IPS-18a (cell line): ENCODE measurements at regions not wholly inside any gene's neighbourhood (a gene's known extent, or its start where the extent isn't known, plus 50 kb on each side); places are given as distances from the start of the nearest gene placed in this dataset.

Source experiments
- H3K27ac ChIP-seq: one replicate; pipeline ENCODE4 v1.5.1; 2013; ENCODE audit warnings: low read length
- H3K27me3 ChIP-seq: one replicate; pipeline ENCODE4 v1.6.1; 2013; ENCODE audit warnings: mild to moderate bottlenecking, low read length; ENCODE audit not compliant: control insufficient read depth, insufficient read depth
- H3K36me3 ChIP-seq: one replicate; pipeline ENCODE4 v1.6.1; 2013; ENCODE audit warnings: low read depth, low read length; ENCODE audit not compliant: control insufficient read depth
- H3K4me1 ChIP-seq: one replicate; pipeline ENCODE4 v1.6.1; 2013; ENCODE audit warnings: low read depth, low read length; ENCODE audit not compliant: control insufficient read depth
- H3K4me3 ChIP-seq: one replicate; pipeline ENCODE4 v1.5.1; 2013; ENCODE audit warnings: low read length
- H3K9ac ChIP-seq: one replicate; pipeline ENCODE4 v1.6.1; 2013; ENCODE audit warnings: mild to moderate bottlenecking, low read length, moderate library complexity
- H3K9me3 ChIP-seq: one replicate; pipeline ENCODE4 v1.6.1; 2013; ENCODE audit warnings: low read depth, low read length; ENCODE audit not compliant: control insufficient read depth

DNA sequence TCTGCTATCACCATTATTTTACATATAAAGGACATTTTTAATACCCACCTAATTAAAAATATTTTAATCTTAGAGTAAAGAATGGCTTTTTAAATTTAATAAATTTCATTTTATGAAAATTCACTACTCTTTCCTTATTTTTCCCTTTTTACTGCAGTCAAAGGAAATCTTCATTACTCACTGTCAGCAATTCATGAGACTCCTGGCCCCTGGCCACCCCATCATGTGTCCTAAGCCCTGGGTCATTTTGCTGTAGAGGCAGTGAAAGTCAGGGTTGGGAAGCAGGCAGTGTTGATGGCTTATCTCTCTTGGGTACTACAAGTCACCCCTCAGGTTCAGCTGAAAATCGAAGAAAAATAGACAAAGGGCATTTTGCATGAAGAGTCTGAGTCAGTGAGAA, 468.6 kb upstream of the CCL2 start:
- Histone ChIP-seq H3K27me3 (no peaks in the 10 kb centered on the region), H3K9ac (no peak overlapping the region), H3K27ac (no peak overlapping the region), H3K36me3 (no peaks in the 10 kb centered on the region), H3K4me3 (no peak overlapping the region), H3K4me1 (no peaks in the 10 kb centered on the region), H3K9me3 (no peaks in the 10 kb centered on the region)

DNA sequence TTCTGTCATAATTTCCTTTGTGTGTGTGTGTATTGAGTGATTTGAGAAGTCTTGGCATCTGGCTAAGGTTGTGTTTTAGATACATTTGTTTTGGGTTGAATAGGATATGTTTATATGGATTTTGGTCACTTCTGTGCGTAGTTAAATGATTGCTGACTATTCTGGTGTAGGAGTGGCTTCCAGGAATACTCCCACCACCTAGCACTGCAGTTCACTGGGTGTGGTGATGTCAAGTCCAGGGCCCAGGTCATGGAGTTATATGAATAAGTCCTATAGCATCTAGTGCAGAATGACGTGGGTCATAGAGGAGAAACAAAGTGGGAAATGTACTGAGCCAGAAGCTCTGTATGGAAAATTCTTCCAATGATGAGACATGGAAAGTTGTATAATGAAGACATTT, 465.4 kb upstream of the CCL2 start:
- no peaks in the 10 kb centered on the region for H3K9me3 ChIP-seq
- no peaks in the 10 kb centered on the region for H3K27me3 ChIP-seq
- no peak overlapping the region for H3K27ac ChIP-seq
- H3K36me3 ChIP-seq, result no peaks in the 10 kb centered on the region
- H3K4me1 ChIP-seq, result peaks cover 3% of the 10 kb centered on the region
- no peak overlapping the region for H3K9ac ChIP-seq
- H3K4me3 ChIP-seq, result no peak overlapping the region

DNA sequence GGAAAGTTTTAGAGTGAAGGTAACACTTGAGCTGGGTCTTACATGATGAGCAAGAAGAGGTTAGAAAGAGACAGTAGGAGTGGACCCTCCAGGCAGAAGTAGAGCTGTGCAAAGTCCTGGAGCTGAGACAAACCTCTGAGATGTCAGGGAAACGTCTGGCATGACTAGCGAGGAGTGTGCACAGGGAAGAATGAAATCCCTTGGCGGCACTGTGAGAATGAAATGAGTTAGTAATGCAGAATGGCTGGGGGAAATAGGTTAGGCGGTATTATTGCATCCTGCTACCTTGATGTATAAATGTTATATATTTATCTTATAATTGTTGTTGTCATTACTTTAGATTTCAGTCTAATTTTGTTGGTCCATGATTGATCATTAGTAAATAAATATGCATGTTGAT, 457.9 kb upstream of the CCL2 start:
- Histone ChIP-seq H3K9me3 (no peaks in the 10 kb centered on the region), H3K27me3 (no peaks in the 10 kb centered on the region), H3K4me1 (peaks cover 3% of the 10 kb centered on the region), H3K9ac (no peak overlapping the region), H3K4me3 (no peak overlapping the region), H3K36me3 (no peaks in the 10 kb centered on the region), H3K27ac (no peak overlapping the region)

DNA sequence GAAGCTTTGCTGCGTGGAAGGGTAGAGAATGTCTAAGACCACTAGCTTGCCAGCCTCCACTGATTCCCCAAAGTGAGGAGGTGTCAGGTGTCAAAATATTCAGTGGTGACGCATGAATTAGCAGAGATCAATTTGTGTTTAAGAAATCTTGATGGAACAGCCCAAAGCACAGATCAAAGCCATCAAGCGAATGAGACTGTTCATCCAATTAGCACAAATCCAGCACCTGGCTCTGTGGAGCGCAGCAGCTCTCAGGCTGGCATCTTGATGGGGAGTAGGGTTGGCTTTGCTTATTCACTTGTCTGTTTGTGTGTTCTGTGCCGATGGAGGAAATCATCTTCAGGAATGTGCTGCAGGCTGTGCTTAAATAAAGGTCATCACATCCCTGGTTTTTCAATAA, 456.8 kb upstream of the CCL2 start:
- H3K27ac ChIP-seq, result no peak overlapping the region
- no peaks in the 10 kb centered on the region for H3K9me3 ChIP-seq
- H3K4me1 ChIP-seq, result peaks cover 2% of the 10 kb centered on the region
- no peak overlapping the region for H3K9ac ChIP-seq
- H3K4me3 ChIP-seq, result no peak overlapping the region
- H3K36me3 ChIP-seq, result no peaks in the 10 kb centered on the region
- H3K27me3 ChIP-seq, result no peaks in the 10 kb centered on the region

DNA sequence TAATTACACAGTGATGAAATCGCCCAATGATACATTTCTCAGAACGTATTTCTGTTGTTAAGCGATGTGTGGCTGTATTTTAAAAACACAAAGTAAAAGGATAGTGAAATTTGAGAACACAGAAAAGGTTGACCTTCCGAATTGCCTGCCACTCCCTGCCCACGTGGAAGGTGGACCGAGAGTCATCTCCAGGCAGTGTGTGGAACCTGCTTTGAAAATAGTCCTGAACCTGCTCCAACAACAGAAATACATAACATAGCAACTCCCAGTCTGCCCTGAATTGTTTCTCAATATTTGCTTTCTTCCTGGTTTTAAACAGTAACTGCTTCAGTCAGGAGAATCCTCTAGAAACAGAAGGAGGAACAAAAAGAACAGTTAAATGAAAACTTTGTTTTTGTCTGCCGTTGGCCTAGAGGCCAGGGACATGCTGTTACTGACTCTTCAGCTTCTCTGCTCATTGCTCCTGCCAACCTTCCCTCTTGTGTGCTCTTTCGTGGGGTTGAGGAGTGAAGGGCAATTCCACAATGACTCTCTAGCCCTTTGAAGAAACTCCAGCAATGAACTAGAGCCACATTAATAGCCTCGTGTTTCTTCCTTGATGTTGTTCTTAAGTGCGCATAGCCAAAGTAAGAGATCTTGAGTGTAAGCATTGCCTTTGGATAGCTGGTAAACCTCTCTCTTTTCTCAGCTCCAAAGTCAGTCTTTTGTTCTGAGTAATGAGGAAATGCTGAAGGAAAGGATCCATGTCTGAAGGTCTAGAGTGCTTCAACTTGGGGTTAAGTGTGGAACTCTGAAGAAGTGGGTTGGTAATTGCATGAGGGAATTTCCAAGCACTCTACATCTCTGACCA, 452.5 kb upstream of the CCL2 start:
- no peak overlapping the region for H3K9ac ChIP-seq
- H3K27me3 ChIP-seq, result no peaks in the 10 kb centered on the region
- no peak overlapping the region for H3K4me3 ChIP-seq
- peaks cover 10% of the 10 kb centered on the region for H3K4me1 ChIP-seq
- no peaks in the 10 kb centered on the region for H3K9me3 ChIP-seq
- H3K36me3 ChIP-seq, result no peaks in the 10 kb centered on the region
- no peak overlapping the region for H3K27ac ChIP-seq

DNA sequence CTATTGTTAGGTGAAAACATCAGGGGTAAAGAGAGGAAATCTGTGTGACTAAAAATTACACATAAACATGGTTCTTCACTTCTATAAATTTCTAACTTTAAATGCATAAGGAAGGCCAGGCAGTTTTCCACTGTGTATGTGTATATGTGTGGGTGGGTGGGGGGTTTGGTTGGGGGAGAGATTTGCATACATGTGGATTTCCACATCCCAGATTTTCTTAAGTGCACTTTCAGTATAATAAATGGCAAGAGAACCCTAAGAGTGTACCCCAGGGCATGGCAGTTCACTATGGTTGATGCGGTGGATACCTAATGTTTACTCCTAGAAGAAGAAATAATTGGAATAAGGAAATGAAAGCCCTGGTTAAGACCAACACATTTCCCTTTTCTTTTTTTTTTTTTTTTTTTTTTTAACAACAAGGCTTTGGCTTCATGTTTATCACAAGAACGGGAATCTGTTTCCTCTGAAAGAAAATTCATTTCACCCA, 451.8 kb upstream of the CCL2 start:
- H3K9ac ChIP-seq, result no peak overlapping the region
- H3K4me1 ChIP-seq, result peaks cover 10% of the 10 kb centered on the region
- H3K4me3 ChIP-seq, result no peak overlapping the region
- H3K36me3 ChIP-seq, result no peaks in the 10 kb centered on the region
- H3K27me3 ChIP-seq, result no peaks in the 10 kb centered on the region
- H3K27ac ChIP-seq, result no peak overlapping the region
- no peaks in the 10 kb centered on the region for H3K9me3 ChIP-seq

DNA sequence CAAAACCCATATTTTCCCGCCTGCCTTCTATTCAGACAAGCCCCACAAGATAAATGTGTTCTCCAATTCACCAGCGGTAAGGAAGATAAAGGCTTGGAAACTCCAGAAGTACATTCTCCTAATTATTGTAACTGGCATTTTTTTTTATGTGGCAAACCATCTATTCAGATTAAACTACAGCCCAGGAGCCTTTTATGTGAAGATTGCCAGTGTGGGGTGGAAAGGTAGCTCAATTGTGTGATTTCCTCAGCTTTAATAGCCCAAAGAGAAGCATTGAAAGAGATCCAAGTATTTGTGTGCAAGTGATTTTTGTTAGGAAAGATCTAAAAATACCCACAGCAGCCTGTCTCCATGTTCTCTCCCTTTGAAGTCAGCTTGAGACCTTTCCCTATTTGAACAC, 451.4 kb upstream of the CCL2 start:
- Histone ChIP-seq H3K9me3 (no peaks in the 10 kb centered on the region), H3K4me3 (no peak overlapping the region), H3K9ac (no peak overlapping the region), H3K4me1 (peaks cover 10% of the 10 kb centered on the region), H3K36me3 (no peaks in the 10 kb centered on the region), H3K27me3 (no peaks in the 10 kb centered on the region), H3K27ac (no peak overlapping the region)

DNA sequence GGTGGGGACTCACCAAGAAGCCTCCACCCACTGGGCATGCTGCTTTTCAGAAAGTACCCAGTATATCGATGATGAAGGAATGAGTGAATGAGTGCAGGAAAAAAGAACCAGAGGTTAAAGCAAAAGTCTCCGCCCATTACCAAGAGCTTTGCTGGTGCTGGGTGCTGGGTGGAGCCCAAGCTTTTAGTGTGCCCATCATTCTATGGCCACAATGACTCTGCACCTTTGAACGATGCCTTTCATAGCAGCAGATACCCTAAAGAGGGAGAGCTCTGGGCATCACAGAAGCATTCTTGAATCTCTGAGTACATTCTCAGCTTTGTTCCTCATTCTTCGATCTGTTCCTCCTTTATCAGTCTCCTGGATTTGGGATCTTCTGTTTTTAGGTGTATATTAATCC, 450.7 kb upstream of the CCL2 start:
- no peaks in the 10 kb centered on the region for H3K9me3 ChIP-seq
- peaks cover 10% of the 10 kb centered on the region for H3K4me1 ChIP-seq
- no peak overlapping the region for H3K4me3 ChIP-seq
- H3K27me3 ChIP-seq, result no peaks in the 10 kb centered on the region
- no peaks in the 10 kb centered on the region for H3K36me3 ChIP-seq
- H3K27ac ChIP-seq, result no peak overlapping the region
- H3K9ac ChIP-seq, result no peak overlapping the region

DNA sequence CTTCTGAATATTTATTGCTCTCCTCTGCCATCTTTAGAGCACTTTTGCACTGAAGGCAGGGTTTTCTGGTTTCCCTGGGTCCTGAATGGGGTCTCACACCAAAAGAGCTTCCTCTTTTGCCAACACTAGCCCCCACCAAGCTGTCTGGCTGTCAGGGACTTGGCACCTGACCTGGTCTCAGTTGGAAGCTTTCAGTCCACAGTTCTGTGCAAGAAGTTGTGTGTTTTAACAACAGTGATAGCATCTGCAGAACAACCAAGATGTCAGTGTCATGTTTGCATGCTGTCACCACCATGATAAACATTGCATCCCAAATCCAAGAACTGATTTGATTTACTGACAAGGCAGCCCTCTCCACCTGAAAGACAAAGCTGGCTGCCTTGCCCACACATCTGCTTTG, 448.5 kb upstream of the CCL2 start:
- no peak overlapping the region for H3K27ac ChIP-seq
- H3K9ac ChIP-seq, result no peak overlapping the region
- H3K4me3 ChIP-seq, result no peak overlapping the region
- H3K36me3 ChIP-seq, result no peaks in the 10 kb centered on the region
- no peaks in the 10 kb centered on the region for H3K9me3 ChIP-seq
- no peaks in the 10 kb centered on the region for H3K27me3 ChIP-seq
- peaks cover 12% of the 10 kb centered on the region for H3K4me1 ChIP-seq

DNA sequence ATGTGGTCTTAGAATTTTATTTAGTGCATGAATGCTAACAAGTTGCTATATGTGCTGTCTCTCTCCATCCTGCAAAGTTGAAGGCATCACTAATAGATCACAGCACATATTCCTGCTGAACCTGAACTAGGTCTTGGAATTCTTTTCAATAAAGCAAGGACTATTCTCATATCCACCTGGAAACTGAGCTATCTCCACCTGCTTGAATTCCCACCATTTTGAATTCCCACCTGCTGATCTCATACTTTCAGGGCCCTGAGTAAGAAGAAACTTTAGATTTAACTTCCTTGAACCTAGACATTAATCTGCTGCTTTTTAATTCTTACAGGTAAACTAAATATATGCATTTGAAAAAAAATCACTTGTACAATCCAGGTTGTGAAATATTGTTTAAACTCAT, 445.3 kb upstream of the CCL2 start:
- no peak overlapping the region for H3K4me3 ChIP-seq
- no peaks in the 10 kb centered on the region for H3K9me3 ChIP-seq
- H3K27ac ChIP-seq, result no peak overlapping the region

DNA sequence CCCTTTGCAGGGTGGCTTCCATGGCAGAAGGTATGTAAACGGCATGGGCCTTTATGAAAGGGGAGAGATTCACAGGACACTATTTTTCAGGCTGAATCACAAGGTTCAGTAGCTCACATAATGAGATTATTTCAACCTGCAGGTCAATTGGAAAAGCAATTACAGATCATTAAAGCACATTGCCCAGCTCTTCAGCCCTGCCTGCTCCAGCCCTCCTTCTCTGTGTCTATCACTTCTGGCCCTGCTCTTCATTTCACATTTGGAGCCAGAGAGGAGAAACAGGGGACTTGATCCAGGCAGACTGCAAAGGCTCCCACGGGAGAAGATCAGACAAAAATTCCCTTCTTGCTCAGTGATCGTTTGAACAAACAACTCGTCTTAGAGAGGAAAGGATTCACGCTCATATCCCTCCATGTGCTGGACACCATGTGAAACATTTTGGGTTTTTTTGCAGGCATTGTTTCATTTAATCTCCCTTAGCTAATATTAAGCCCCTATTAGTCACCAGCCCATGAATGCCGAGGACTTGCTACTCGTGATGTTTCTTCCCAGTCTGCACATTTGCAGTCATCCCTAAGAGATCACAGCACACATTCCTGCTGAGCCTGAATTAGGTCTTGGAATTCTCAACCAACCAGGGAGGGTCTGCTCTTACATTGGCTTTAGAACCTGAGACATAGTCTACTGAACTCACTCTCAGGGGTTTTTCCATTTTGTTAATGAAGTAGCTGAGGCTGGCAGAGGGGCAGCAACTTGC, 443.9 kb upstream of the CCL2 start:
- Histone ChIP-seq H3K4me1 (peaks cover 13% of the 10 kb centered on the region), H3K36me3 (no peaks in the 10 kb centered on the region), H3K9ac (no peak overlapping the region), H3K27me3 (no peaks in the 10 kb centered on the region), H3K27ac (no peak overlapping the region), H3K9me3 (no peaks in the 10 kb centered on the region), H3K4me3 (no peak overlapping the region)

More for the DNA sequence above, 445.3 kb upstream of the CCL2 start:
- Histone ChIP-seq H3K36me3 (no peaks in the 10 kb centered on the region), H3K9ac (no peak overlapping the region), H3K27me3 (no peaks in the 10 kb centered on the region), H3K4me1 (peaks cover 17% of the 10 kb centered on the region)
